ENCODE measurements at regions not wholly inside any gene's neighbourhood (a gene's known extent, or its start where the extent isn't known, plus 50 kb on each side); places are given as distances from the start of the nearest gene placed in this dataset.

GRCh38 chr22:12697441-12697840 lies 2830.6 kb upstream of the OR11H1 start:
- Histone ChIP-seq H3K23ac (ENCODE audit: insufficient read length) (no peak overlapping the region), H3K27me3 (replicated peaks in 1 of 4; ENCODE audit: control insufficient read depth in 3 of 4, extremely low read depth in 1 of 4, insufficient read depth in 3 of 4, low read length in 3 of 4) (no peaks in the 10 kb centered on the region), H4K8ac (ENCODE audit: extremely low read depth, insufficient read depth, low read length) (no peak overlapping the region), H3K79me2 (ENCODE audit: control insufficient read depth in 1 of 2, insufficient read depth in 2 of 2, low read length in 2 of 2) (no peaks in the 10 kb centered on the region), H3K4me1 (replicated peaks in 1 of 4; ENCODE audit: control insufficient read depth in 3 of 4, insufficient read depth in 4 of 4, low read length in 3 of 4) (no peaks in the 10 kb centered on the region), H3K23me2 (ENCODE audit: low read depth, low read length) (no peaks in the 10 kb centered on the region), H3K36me3 (ENCODE audit: control insufficient read depth in 2 of 4, insufficient read depth in 4 of 4, low read length in 3 of 4) (no peaks in the 10 kb centered on the region), H3K18ac (ENCODE audit: extremely low read depth, low read length) (no peak overlapping the region), H3K4me3 (ENCODE audit: extremely low read depth in 1 of 4, insufficient read depth in 2 of 4, low read depth in 3 of 4, low read length in 4 of 4) (no peak overlapping the region), H4K20me1 (replicated peaks in 1 of 2; ENCODE audit: control insufficient read depth in 1 of 2, insufficient read depth in 2 of 2, low read length in 2 of 2) (no peaks in the 10 kb centered on the region), H2BK15ac (ENCODE audit: low read length) (no peak overlapping the region), H4K5ac (ENCODE audit: insufficient read length, low read depth, low read length) (no peak overlapping the region), H2BK120ac (replicated peaks; ENCODE audit: low read depth, low read length) (no peak overlapping the region), H2AK5ac (ENCODE audit: low read depth, low read length) (no peak overlapping the region), H2BK20ac (ENCODE audit: low read length) (no peak overlapping the region), H3K9ac (replicated peaks in 1 of 4; ENCODE audit: extremely low read depth in 1 of 4, low read depth in 3 of 4, low read length in 3 of 4) (no peak overlapping the region), H3K56ac (replicated peaks; ENCODE audit: insufficient read length, low read depth, low read length) (no peak overlapping the region), H3K27ac (ENCODE audit: low read depth, low read length) (no peak overlapping the region), H3K4me2 (ENCODE audit: insufficient read depth in 1 of 2, low read depth in 2 of 2, low read length in 2 of 2) (no peak overlapping the region), H3K4ac (replicated peaks; ENCODE audit: insufficient read length, low read depth, low read length) (no peak overlapping the region), H2BK12ac (ENCODE audit: low read depth, low read length) (no peak overlapping the region), H4K91ac (replicated peaks; ENCODE audit: insufficient read length, low read length) (no peak overlapping the region), H3K79me1 (ENCODE audit: low read depth, low read length) (no peaks in the 10 kb centered on the region), H2AFZ (ENCODE audit: low read length) (no peak overlapping the region), H3K9me3 (ENCODE audit: insufficient read depth in 2 of 2, low read depth in 1 of 2, low read length in 1 of 2) (peaks cover 18 to 50% of the 10 kb centered on the region in 2 experiments), H3K14ac (ENCODE audit: insufficient read length) (no peak overlapping the region), H2BK5ac (ENCODE audit: low read depth, low read length) (no peak overlapping the region)
- POLR2A ChIA-PET (ENCODE audit: partially characterized antibody) = no interaction called here
- CTCF ChIA-PET (ENCODE audit: partially characterized antibody) = no interaction called here
- DNase-seq (ENCODE audit: low read depth in 1 of 2, low spot score in 2 of 2) (no peak), FAIRE-seq (no peak)
- WGBS, 2 experiments (ENCODE audit: extremely low coverage in 1 of 2, insufficient coverage in 1 of 2, insufficient read length in 1 of 2, insufficient replicate concordance in 2 of 2, low coverage in 1 of 2, low lambda C conversion rate in 2 of 2, missing lambda C conversion rate in 1 of 2) = 91% methylated on average over 3 of the region's 3 CpGs; no CpG with 5 or more reads in 1 of the 2 experiments
- TF ChIP-seq ZNF274 (IDR thresholded peaks at IDR 0.05; ENCODE audit: borderline replicate concordance, extremely low read depth, low read length) = no peak
- TF ChIP-seq POLR2AphosphoS5 (IDR thresholded peaks at IDR 0.05; ENCODE audit: low read depth, low read length) = no peak
- no peak for TF ChIP-seq NRF1 (IDR thresholded peaks at IDR 0.05; ENCODE audit: low read depth, low read length)
- TF ChIP-seq ASH2L (IDR thresholded peaks at IDR 0.05; ENCODE audit: low read length) = no peak
- no peak for TF ChIP-seq RXRA (IDR thresholded peaks at IDR 0.05; ENCODE audit: insufficient read depth, low read depth, low read length)
- no peak for TF ChIP-seq JUN (IDR thresholded peaks at IDR 0.05; ENCODE audit: low read depth, low read length)
- TF ChIP-seq ATF3 (IDR thresholded peaks at IDR 0.05; ENCODE audit: insufficient read depth, low read depth, low read length) = no peak
- no peak for TF ChIP-seq YY1 (IDR thresholded peaks at IDR 0.05; ENCODE audit: low read depth, low read length)
- TF ChIP-seq HDAC2 (IDR thresholded peaks at IDR 0.05; ENCODE audit: borderline replicate concordance in 1 of 2, low read depth in 2 of 2, low read length in 2 of 2) = no peak
- no peak for TF ChIP-seq RBBP5 (IDR thresholded peaks at IDR 0.05; ENCODE audit: borderline replicate concordance, low read depth, low read length)
- no peak for TF ChIP-seq GTF2F1 (IDR thresholded peaks at IDR 0.05; ENCODE audit: borderline replicate concordance, low read depth, low read length)
- no peak for TF ChIP-seq SP1 (IDR thresholded peaks at IDR 0.05; ENCODE audit: low read depth, low read length)
- TF ChIP-seq BRCA1 (IDR thresholded peaks at IDR 0.05; ENCODE audit: low read depth, low read length) = no peak
- TF ChIP-seq RAD21 (IDR thresholded peaks at IDR 0.05 in 1 of 2, conservative IDR thresholded peaks at IDR 0.05 in 1 of 2; ENCODE audit: low read depth in 2 of 2, low read length in 2 of 2) = no peak
- TF ChIP-seq TAF1 (IDR thresholded peaks at IDR 0.05; ENCODE audit: low read depth, low read length) = no peak
